ENCODE measurements at regions not wholly inside any gene's neighbourhood (a gene's known extent, or its start where the extent isn't known, plus 50 kb on each side); places are given as distances from the start of the nearest gene placed in this dataset.

DNA sequence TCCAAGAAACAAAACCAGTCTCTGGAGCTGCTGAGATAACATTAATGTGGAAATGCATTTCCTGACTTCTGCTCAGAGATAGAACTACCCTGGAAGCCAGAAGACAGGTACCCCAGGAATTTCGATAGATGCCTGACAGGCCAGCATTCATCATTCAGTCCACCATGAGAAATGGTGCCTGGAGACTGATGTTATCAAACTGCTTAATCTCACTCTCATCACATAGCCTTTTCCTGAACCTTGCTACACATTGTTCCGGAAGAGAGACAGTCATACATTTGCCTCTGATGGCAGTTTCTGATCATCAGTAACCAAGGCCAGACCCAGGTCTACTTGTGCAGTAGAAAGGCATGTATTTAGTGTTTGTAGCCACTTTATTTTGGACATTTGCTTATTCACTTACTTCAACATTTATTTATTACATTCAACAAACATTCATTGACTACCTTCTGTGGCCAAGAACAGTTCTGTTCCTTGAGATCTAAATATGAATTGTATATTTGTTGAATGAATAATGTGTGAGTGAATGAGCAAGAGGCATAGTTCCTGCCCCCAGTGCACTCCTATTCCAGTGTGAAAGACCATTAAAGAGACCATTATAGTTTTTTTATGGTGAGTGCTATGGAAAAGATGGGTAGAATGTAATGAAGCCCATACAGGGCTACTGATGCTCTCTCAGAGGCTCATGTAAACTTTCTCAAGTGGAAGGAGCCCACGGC is 485.7 kb downstream of the NUF2 start:
- TF ChIP-seq EZH2 (IDR thresholded peaks at IDR 0.05; ENCODE audit: borderline replicate concordance, insufficient read depth, low read length, poor library complexity, severe bottlenecking) = no peak
- TF ChIP-seq, protein P1, sequence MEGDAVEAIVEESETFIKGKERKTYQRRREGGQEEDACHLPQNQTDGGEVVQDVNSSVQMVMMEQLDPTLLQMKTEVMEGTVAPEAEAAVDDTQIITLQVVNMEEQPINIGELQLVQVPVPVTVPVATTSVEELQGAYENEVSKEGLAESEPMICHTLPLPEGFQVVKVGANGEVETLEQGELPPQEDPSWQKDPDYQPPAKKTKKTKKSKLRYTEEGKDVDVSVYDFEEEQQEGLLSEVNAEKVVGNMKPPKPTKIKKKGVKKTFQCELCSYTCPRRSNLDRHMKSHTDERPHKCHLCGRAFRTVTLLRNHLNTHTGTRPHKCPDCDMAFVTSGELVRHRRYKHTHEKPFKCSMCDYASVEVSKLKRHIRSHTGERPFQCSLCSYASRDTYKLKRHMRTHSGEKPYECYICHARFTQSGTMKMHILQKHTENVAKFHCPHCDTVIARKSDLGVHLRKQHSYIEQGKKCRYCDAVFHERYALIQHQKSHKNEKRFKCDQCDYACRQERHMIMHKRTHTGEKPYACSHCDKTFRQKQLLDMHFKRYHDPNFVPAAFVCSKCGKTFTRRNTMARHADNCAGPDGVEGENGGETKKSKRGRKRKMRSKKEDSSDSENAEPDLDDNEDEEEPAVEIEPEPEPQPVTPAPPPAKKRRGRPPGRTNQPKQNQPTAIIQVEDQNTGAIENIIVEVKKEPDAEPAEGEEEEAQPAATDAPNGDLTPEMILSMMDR (IDR thresholded peaks at IDR 0.05; ENCODE audit: poor library complexity, severe bottlenecking) = no peak
- TF ChIP-seq, protein P2, sequence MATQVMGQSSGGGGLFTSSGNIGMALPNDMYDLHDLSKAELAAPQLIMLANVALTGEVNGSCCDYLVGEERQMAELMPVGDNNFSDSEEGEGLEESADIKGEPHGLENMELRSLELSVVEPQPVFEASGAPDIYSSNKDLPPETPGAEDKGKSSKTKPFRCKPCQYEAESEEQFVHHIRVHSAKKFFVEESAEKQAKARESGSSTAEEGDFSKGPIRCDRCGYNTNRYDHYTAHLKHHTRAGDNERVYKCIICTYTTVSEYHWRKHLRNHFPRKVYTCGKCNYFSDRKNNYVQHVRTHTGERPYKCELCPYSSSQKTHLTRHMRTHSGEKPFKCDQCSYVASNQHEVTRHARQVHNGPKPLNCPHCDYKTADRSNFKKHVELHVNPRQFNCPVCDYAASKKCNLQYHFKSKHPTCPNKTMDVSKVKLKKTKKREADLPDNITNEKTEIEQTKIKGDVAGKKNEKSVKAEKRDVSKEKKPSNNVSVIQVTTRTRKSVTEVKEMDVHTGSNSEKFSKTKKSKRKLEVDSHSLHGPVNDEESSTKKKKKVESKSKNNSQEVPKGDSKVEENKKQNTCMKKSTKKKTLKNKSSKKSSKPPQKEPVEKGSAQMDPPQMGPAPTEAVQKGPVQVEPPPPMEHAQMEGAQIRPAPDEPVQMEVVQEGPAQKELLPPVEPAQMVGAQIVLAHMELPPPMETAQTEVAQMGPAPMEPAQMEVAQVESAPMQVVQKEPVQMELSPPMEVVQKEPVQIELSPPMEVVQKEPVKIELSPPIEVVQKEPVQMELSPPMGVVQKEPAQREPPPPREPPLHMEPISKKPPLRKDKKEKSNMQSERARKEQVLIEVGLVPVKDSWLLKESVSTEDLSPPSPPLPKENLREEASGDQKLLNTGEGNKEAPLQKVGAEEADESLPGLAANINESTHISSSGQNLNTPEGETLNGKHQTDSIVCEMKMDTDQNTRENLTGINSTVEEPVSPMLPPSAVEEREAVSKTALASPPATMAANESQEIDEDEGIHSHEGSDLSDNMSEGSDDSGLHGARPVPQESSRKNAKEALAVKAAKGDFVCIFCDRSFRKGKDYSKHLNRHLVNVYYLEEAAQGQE (IDR thresholded peaks at IDR 0.05; ENCODE audit: borderline replicate concordance) = no peak
- TF ChIP-seq POLR2AphosphoS5 (IDR thresholded peaks at IDR 0.05) = no peak
- no peak for TF ChIP-seq EP300 (conservative IDR thresholded peaks at IDR 0.05; ENCODE audit: poor library complexity, severe bottlenecking)

Measured in neural cell (in vitro differentiated cells).